HEK293 (cell line): ENCODE measurements at regions not wholly inside any gene's neighbourhood (a gene's known extent, or its start where the extent isn't known, plus 50 kb on each side); places are given as distances from the start of the nearest gene placed in this dataset.

ENCODE experiments used
- CTCF ChIA-PET: fragments of 350-600 bp; formaldehyde crosslinking; extraction: SDS; loops from one replicate; lab custom pipeline; 2021; ENCODE audit warnings: antibody characterized with exemption; lab: Yijun Ruan, JAX
- POLR2A ChIA-PET: fragments of 300-600 bp; formaldehyde crosslinking; extraction: SDS; loops from one replicate; lab custom pipeline; 2020; ENCODE audit warnings: antibody characterized with exemption, inconsistent platforms; lab: Yijun Ruan, JAX
- H3K27ac ChIP-seq: fragments of 200-500 bp; sonication (Bioruptor generic); 2 replicates; pipeline ENCODE4 v1.5.1; 2014; ENCODE audit warnings: low read depth, low read length, control low read depth, inconsistent platforms; ENCODE audit errors: extremely low read depth
- H3K36me3 ChIP-seq, 2 experiments: fragments of 200-500 bp in 1 of 2; sonication (Bioruptor generic) in 1 of 2; 1 replicate in 1 of 2; 2 replicates in 1 of 2; pipeline ENCODE4 v1.5.1; 2014 to 2017; ENCODE audit warnings: inconsistent platforms in 2 of 2, low read length in 2 of 2; ENCODE audit not compliant: control insufficient read depth in 2 of 2, insufficient read depth in 1 of 2
- H3K4me1 ChIP-seq: fragments of 200-500 bp; sonication (Bioruptor generic); 2 replicates; pipeline ENCODE4 v1.5.1; 2014; ENCODE audit warnings: mild to moderate bottlenecking, low read length, inconsistent platforms; ENCODE audit not compliant: control insufficient read depth, insufficient read depth
- H3K4me3 ChIP-seq: 2 replicates; pipeline ENCODE4 v1.5.1; 2011; ENCODE audit warnings: low read depth, mild to moderate bottlenecking, control low read depth, low read length, moderate library complexity
- H3K9me3 ChIP-seq: fragments of 200-500 bp; sonication (Bioruptor generic); 2 replicates; pipeline ENCODE4 v1.5.1; 2014; ENCODE audit warnings: low read depth, low read length, inconsistent platforms; ENCODE audit not compliant: control insufficient read depth, insufficient read depth
- BCL11A ChIP-seq: fragments of 450-650 bp; formaldehyde crosslinking; IDR thresholded peaks from 2 replicates; pipeline ENCODE4 v1.5.1; 2016; ENCODE audit warnings: low read depth, missing biosample characterization, missing genetic modification characterization
- GLI2 ChIP-seq: fragments of 450-650 bp; formaldehyde crosslinking; IDR thresholded peaks from 2 replicates; pipeline ENCODE4; 2017; ENCODE audit warnings: missing biosample characterization, missing genetic modification characterization, low read depth, borderline replicate concordance
- GLI4 ChIP-seq: fragments of 450-650 bp; formaldehyde crosslinking; IDR thresholded peaks from 2 replicates; pipeline ENCODE4 v1.5.1; 2016; ENCODE audit warnings: missing biosample characterization, missing genetic modification characterization
- KLF17 ChIP-seq: fragments of 450-650 bp; formaldehyde crosslinking; IDR thresholded peaks from 2 replicates; pipeline ENCODE4 v1.5.1; 2016; ENCODE audit warnings: missing biosample characterization, missing genetic modification characterization
- SETDB1 ChIP-seq: IDR thresholded peaks from one replicate; pipeline ENCODE4 v1.6.1; 2017; ENCODE audit warnings: mild to moderate bottlenecking, low read length, moderate library complexity, mixed read lengths; ENCODE audit not compliant: insufficient read length
- TRIM28 ChIP-seq: IDR thresholded peaks from 2 replicates; pipeline ENCODE4 v1.6.1; 2011; ENCODE audit warnings: low read length, control low read depth, borderline replicate concordance
- ZBTB1 ChIP-seq: fragments of 450-650 bp; formaldehyde crosslinking; IDR thresholded peaks from 2 replicates; pipeline ENCODE4 v1.5.1; 2016; ENCODE audit warnings: missing biosample characterization, missing genetic modification characterization
- ZBTB44 ChIP-seq: fragments of 450-650 bp; IDR thresholded peaks from 2 replicates; pipeline ENCODE4 v1.5.1; 2018; ENCODE audit warnings: missing biosample characterization, mild to moderate bottlenecking, missing genetic modification characterization
- ZBTB7A ChIP-seq: fragments of 450-650 bp; formaldehyde crosslinking; IDR thresholded peaks from 2 replicates; pipeline ENCODE4 v1.5.1; 2016; ENCODE audit warnings: low read depth, missing biosample characterization, missing genetic modification characterization
- ZFHX2 ChIP-seq: fragments of 450-650 bp; formaldehyde crosslinking; conservative IDR thresholded peaks from 2 replicates; pipeline ENCODE4 v1.5.1; 2016; ENCODE audit warnings: missing biosample characterization, missing genetic modification characterization
- ZNF169 ChIP-seq: fragments of 450-650 bp; formaldehyde crosslinking; IDR thresholded peaks from 2 replicates; pipeline ENCODE4 v1.5.1; 2016; ENCODE audit warnings: missing biosample characterization, missing genetic modification characterization
- ZNF266 ChIP-seq: fragments of 450-650 bp; formaldehyde crosslinking; IDR thresholded peaks from 2 replicates; pipeline ENCODE4 v1.5.1; 2016; ENCODE audit warnings: missing biosample characterization, missing genetic modification characterization, low read depth
- ZNF341 ChIP-seq: fragments of 450-650 bp; formaldehyde crosslinking; IDR thresholded peaks from 2 replicates; pipeline ENCODE4; 2016; ENCODE audit warnings: low read depth, missing biosample characterization, missing genetic modification characterization
- ZNF366 ChIP-seq: fragments of 450-650 bp; formaldehyde crosslinking; conservative IDR thresholded peaks from 2 replicates; pipeline ENCODE4 v1.5.1; 2016; ENCODE audit warnings: missing biosample characterization, missing genetic modification characterization
- ZNF394 ChIP-seq: fragments of 450-650 bp; formaldehyde crosslinking; IDR thresholded peaks from 2 replicates; pipeline ENCODE4 v1.5.1; 2016; ENCODE audit warnings: missing biosample characterization, missing genetic modification characterization, mild to moderate bottlenecking, moderate library complexity, borderline replicate concordance
- ZNF426 ChIP-seq: fragments of 450-650 bp; formaldehyde crosslinking; IDR thresholded peaks from 2 replicates; pipeline ENCODE4 v1.5.1; 2017; ENCODE audit warnings: missing biosample characterization, missing genetic modification characterization, mild to moderate bottlenecking, inconsistent platforms, moderate library complexity
- ZNF48 ChIP-seq: fragments of 450-650 bp; formaldehyde crosslinking; IDR thresholded peaks from 2 replicates; pipeline ENCODE4 v1.5.1; 2016; ENCODE audit warnings: missing biosample characterization, missing genetic modification characterization
- ZNF510 ChIP-seq: fragments of 450-650 bp; formaldehyde crosslinking; IDR thresholded peaks from 2 replicates; pipeline ENCODE4 v1.5.1; 2018; ENCODE audit warnings: mild to moderate bottlenecking, missing genetic modification characterization, missing biosample characterization; ENCODE audit not compliant: insufficient replicate concordance
- ZNF513 ChIP-seq: fragments of 450-650 bp; IDR thresholded peaks from 2 replicates; pipeline ENCODE4 v1.5.1; 2018; ENCODE audit warnings: missing biosample characterization, missing genetic modification characterization
- ZNF558 ChIP-seq: fragments of 450-650 bp; formaldehyde crosslinking; IDR thresholded peaks from 2 replicates; pipeline ENCODE4 v1.5.1; 2016; ENCODE audit warnings: missing biosample characterization, missing genetic modification characterization
- ZNF585B ChIP-seq: fragments of 450-650 bp; formaldehyde crosslinking; IDR thresholded peaks from 2 replicates; pipeline ENCODE4 v1.5.1; 2016; ENCODE audit warnings: missing biosample characterization, missing genetic modification characterization
- ZNF747 ChIP-seq: fragments of 450-650 bp; formaldehyde crosslinking; IDR thresholded peaks from 2 replicates; pipeline ENCODE4 v1.5.1; 2016; ENCODE audit warnings: missing biosample characterization, missing genetic modification characterization
- ZNF776 ChIP-seq: fragments of 450-650 bp; formaldehyde crosslinking; IDR thresholded peaks from 2 replicates; pipeline ENCODE4 v1.5.0; 2017; ENCODE audit warnings: missing biosample characterization, missing genetic modification characterization, borderline replicate concordance
- ZXDB ChIP-seq: fragments of 450-650 bp; formaldehyde crosslinking; IDR thresholded peaks from 2 replicates; pipeline ENCODE4 v1.5.1; 2016; ENCODE audit warnings: missing biosample characterization, missing genetic modification characterization

- no peak overlapping the region for H3K4me3 ChIP-seq
- POLR2A ChIA-PET = no interaction called here
- no peaks in the 10 kb centered on the region for H3K4me1 ChIP-seq
- H3K36me3 ChIP-seq = no peaks in the 10 kb centered on the region
- H3K27ac ChIP-seq = no peak overlapping the region
- CTCF ChIA-PET = no interaction called here
- H3K9me3 ChIP-seq = no peaks in the 10 kb centered on the region
- TF ChIP-seq ZNF394 (tag by site-specific recombination) (no peak), ZNF776 (tag by site-specific recombination) (no peak), ZNF585B (tag by site-specific recombination) (peak; percentile 58), BCL11A (tag by site-specific recombination) (no peak), ZXDB (no peak), TRIM28 (peak; percentile 42; the same call in 1 of the 2 replicates), ZNF426 (tag by site-specific recombination) (no peak), SETDB1 (peak; percentile 91), ZBTB7A (tag by site-specific recombination) (no peak), KLF17 (tag by site-specific recombination) (no peak)
- TF ChIP-seq, all 188 proteins: peak for 3
Measured at GRCh38 chr3:70712449-70713082, 400.1 kb upstream of the MDFIC2 start.

GRCh38 chr3:70703305-70704102, 391.1 kb upstream of the MDFIC2 start:
- CTCF ChIA-PET = interaction anchor here (0.6 kb wide), 1 partner anchor 174 kb away, joined by 3 read pairs; no protein-coding TSS in a partner anchor
- POLR2A ChIA-PET = no interaction called here

GRCh38 chr3:70702132-70702531, 389.7 kb upstream of the MDFIC2 start:
- H3K36me3 ChIP-seq = no peaks in the 10 kb centered on the region
- no peaks in the 10 kb centered on the region for H3K9me3 ChIP-seq
- H3K4me1 ChIP-seq = no peaks in the 10 kb centered on the region
- CTCF ChIA-PET = no interaction called here
- POLR2A ChIA-PET = no interaction called here
- H3K4me3 ChIP-seq = no peak overlapping the region
- H3K27ac ChIP-seq = no peak overlapping the region
- TF ChIP-seq ZBTB44 (tag by site-specific recombination) (no peak), ZBTB1 (no peak)

More at GRCh38 chr3:70703305-70704102, 391.1 kb upstream of the MDFIC2 start:
- no peak for TF ChIP-seq ZNF510 (tag by site-specific recombination)
- TF ChIP-seq ZBTB7A (tag by site-specific recombination) = no peak
- no peak for TF ChIP-seq ZFHX2 (tag by site-specific recombination)
- TF ChIP-seq ZNF48 (tag by site-specific recombination) = no peak
- TF ChIP-seq ZNF513 = no peak
- TF ChIP-seq ZNF558 = no peak
- TF ChIP-seq GLI2 = no peak
- no peak for TF ChIP-seq ZNF266 (tag by site-specific recombination)
- TF ChIP-seq ZNF169 (tag by site-specific recombination) = no peak
- no peak for TF ChIP-seq ZNF366 (tag by site-specific recombination)
- TF ChIP-seq ZNF341 = no peak
- TF ChIP-seq GLI4 (tag by site-specific recombination) = no peak
- no peak for TF ChIP-seq ZNF747 (tag by site-specific recombination)
- TF ChIP-seq, all 188 proteins: peak for 0
- H3K27ac ChIP-seq = no peak overlapping the region
- no peaks in the 10 kb centered on the region for H3K36me3 ChIP-seq
- H3K4me1 ChIP-seq = no peaks in the 10 kb centered on the region
- H3K4me3 ChIP-seq = no peak overlapping the region
- no peaks in the 10 kb centered on the region for H3K9me3 ChIP-seq
